COLO668 (cell line): ENCODE measurements at regions not wholly inside any gene's neighbourhood (a gene's known extent, or its start where the extent isn't known, plus 50 kb on each side); places are given as distances from the start of the nearest gene placed in this dataset.
"Not testable (repeated sequence)": the region's sequence is repeated elsewhere in the genome, so short reads cannot be mapped to it uniquely, and the experiment has no call there.

Experiments
- DNase-seq: peaks from one replicate; lab custom pipeline; 2025; ENCODE audit not compliant: unreplicated experiment; lab: John Stamatoyannopoulos, UW

GRCh38 chr16:47865337-47865855 is 290.4 kb downstream of the ABCC12 start:
- DNase-seq: no peak

- DNase-seq: not testable (repeated sequence)
Observed at GRCh38 chr16:47864262-47864661, 291.5 kb downstream of the ABCC12 start.

GRCh38 chr16:47861999-47862398 is 293.8 kb downstream of the ABCC12 start:
- no peak for DNase-seq

GRCh38 chr16:47858333-47858982 is 297.3 kb downstream of the ABCC12 start:
- DNase-seq: no peak

- DNase-seq: no peak
Observed at GRCh38 chr16:47855431-47855830, 300.4 kb downstream of the ABCC12 start.

- DNase-seq: no peak
Observed at GRCh38 chr16:47854737-47855136, 301.1 kb downstream of the ABCC12 start.

GRCh38 chr16:47852991-47853390 is 302.8 kb downstream of the ABCC12 start:
- no peak for DNase-seq

- DNase-seq: no peak
Observed at GRCh38 chr16:47851146-47851545, 304.6 kb downstream of the ABCC12 start.

GRCh38 chr16:47849736-47850135 is 306.1 kb downstream of the ABCC12 start:
- no peak for DNase-seq

GRCh38 chr16:47848421-47849109 is 307.2 kb downstream of the ABCC12 start:
- no peak for DNase-seq

GRCh38 chr16:47847220-47847970 is 308.4 kb downstream of the ABCC12 start:
- DNase-seq: no peak

GRCh38 chr16:47834485-47835024 is 321.2 kb downstream of the ABCC12 start:
- DNase-seq: no peak

GRCh38 chr16:47833771-47834170 is 322.0 kb downstream of the ABCC12 start:
- no peak for DNase-seq

- DNase-seq: no peak
Observed at GRCh38 chr16:47829850-47830600, 325.8 kb downstream of the ABCC12 start.

- no peak for DNase-seq
Observed at GRCh38 chr16:47826070-47826469, 329.7 kb downstream of the ABCC12 start.

- DNase-seq: no peak
Observed at GRCh38 chr16:47817048-47817447, 338.7 kb downstream of the ABCC12 start.

GRCh38 chr16:47816511-47816910 is 339.3 kb downstream of the ABCC12 start:
- DNase-seq: no peak

GRCh38 chr16:47815655-47816054 is 340.1 kb downstream of the ABCC12 start:
- no peak for DNase-seq

GRCh38 chr16:47811758-47812157 is 344.0 kb downstream of the ABCC12 start:
- not testable (repeated sequence) for DNase-seq

GRCh38 chr16:47806309-47806847 is 345.2 kb downstream of the PHKB start:
- no peak for DNase-seq

- DNase-seq: no peak
Observed at GRCh38 chr16:47787696-47788095, 326.6 kb downstream of the PHKB start.
